ENCODE measurements at regions not wholly inside any gene's neighbourhood (a gene's known extent, or its start where the extent isn't known, plus 50 kb on each side); places are given as distances from the start of the nearest gene placed in this dataset.
"Not testable (repeated sequence)": the region's sequence is repeated elsewhere in the genome, so short reads cannot be mapped to it uniquely, and the experiment has no call there.

DNA sequence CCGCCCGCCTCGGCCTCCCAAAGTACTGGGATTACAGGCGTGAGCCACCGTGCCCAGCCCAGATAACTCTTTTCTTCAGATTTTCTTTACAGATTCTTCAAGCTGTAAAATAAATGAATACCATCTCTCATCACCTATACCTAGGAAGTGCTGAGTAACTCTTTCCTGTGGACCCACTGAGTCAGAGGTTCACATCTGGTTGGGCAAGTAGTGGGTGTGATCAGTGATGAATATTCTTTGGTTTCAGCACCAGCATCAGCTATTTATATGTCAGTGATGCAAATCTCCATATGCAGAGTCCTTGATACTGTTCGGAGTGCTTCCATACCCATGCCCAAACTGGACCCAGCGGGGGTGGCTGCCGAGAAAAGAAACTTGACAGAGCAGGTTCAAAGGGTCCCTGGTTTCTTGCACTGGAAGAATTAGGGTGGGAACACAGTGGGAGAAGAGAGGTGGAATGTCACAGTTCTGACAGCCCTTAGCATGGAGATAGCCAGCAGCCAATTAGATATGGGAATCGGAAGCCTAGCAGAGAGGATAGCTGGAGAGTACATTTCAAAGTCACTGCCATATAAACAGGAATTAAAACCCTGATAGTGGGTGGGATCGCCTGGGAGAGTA, 64.9 kb upstream of the DDR1 start:
- H3K4me1 ChIP-seq (ENCODE audit: control insufficient read depth, insufficient read depth, low read length): 0 out of 2 replicates have a peak, but pooled peaks cover 8% of the 10 kb centered on the region
- no peaks in the 10 kb centered on the region for H3K36me3 ChIP-seq (ENCODE audit: control insufficient read depth, insufficient read depth, low read length)
- H3K9me3 ChIP-seq (ENCODE audit: control insufficient read depth, insufficient read depth, low read length): no peaks in the 10 kb centered on the region; the same call in 1 of the 2 replicates
- no peak overlapping the region for H3K27ac ChIP-seq (ENCODE audit: low read depth, low read length)
- H3K27me3 ChIP-seq (ENCODE audit: control insufficient read depth, insufficient read depth, low read length): no peaks in the 10 kb centered on the region
- no peak overlapping the region for H3K4me3 ChIP-seq (ENCODE audit: low read depth, low read length)
- no peak overlapping the region for H3K9ac ChIP-seq (ENCODE audit: low read depth, low read length)

DNA sequence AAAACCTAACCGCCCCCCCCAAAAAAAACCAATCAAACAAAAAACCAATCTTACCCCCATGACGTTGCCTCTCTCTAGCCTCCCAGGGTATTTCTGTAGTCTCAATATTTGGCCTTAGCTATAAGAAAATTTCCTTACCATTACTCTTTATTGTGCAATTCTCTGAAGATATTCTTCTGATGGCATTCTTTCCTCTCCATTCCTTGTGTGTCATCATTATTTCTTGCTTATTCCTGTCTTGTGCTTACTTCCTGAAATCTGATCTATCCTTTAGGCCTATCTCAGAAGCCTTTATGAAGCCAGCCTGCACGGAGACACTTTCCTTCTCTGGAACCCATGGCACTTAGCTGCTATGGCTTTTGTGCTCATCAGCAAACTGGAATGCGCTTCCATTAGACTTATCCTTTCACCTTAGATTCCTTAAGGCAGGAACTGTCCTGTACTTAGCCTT, 65.9 kb upstream of the DDR1 start:
- Histone ChIP-seq H3K4me3 (ENCODE audit: low read depth, low read length) (no peak overlapping the region), H3K36me3 (ENCODE audit: control insufficient read depth, insufficient read depth, low read length) (no peaks in the 10 kb centered on the region), H3K27ac (ENCODE audit: low read depth, low read length) (no peak overlapping the region), H3K4me1 (ENCODE audit: control insufficient read depth, insufficient read depth, low read length) (0 out of 2 replicates have a peak, but pooled peaks cover 8% of the 10 kb centered on the region), H3K9me3 (ENCODE audit: control insufficient read depth, insufficient read depth, low read length) (no peaks in the 10 kb centered on the region; the same call in 1 of the 2 replicates), H3K9ac (ENCODE audit: low read depth, low read length) (no peak overlapping the region), H3K27me3 (ENCODE audit: control insufficient read depth, insufficient read depth, low read length) (no peaks in the 10 kb centered on the region)

DNA sequence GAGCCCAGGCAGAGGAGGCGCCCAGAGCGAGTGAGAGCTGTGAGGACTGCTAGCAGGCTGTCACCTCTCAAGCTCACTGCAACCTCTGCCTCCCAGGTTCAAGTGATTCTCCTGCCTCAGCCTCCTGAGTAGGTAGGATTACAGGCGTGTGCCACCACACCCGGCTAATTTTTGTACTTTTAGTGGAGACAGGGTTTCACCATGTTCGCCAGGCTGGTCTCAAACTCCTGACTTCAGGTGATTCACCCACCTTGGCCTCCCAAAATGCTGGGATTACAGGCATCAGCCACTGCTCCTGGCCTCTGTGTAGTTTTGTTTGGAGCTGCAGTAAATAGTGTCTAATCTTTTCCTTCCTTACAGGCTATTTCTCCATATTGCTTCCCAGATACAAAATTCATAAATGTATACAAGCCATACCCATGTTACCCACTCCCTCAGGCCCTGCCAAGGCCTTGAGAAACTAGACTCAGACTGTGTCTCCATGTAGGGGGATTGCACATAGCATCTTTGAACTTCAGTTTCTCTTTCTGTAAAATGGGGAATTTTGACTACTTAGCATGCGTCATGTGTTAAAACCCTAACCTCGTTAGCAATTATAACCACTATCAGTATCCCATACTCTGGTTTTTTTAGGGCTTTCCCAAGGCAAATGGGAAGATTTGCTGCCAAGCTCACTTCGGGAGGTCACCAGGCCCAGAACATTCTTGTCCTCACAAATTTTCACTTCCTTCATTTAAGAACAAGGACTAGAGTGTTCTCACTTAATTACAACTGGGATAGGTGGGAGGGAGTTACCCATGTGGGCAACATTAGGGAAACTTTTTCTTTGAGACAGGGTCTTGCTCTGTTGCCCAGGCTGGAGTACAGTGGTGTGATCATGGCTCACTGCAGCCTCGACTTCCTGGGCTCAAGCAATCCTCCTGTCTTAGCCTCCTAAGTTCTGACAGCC, 67.3 kb upstream of the DDR1 start:
- no peaks in the 10 kb centered on the region for H3K27me3 ChIP-seq (ENCODE audit: control insufficient read depth, insufficient read depth, low read length)
- H3K9ac ChIP-seq (ENCODE audit: low read depth, low read length): no peak overlapping the region
- no peak overlapping the region for H3K4me3 ChIP-seq (ENCODE audit: low read depth, low read length)
- no peaks in the 10 kb centered on the region; the same call in 1 of the 2 replicates for H3K9me3 ChIP-seq (ENCODE audit: control insufficient read depth, insufficient read depth, low read length)
- no peak overlapping the region for H3K27ac ChIP-seq (ENCODE audit: low read depth, low read length)
- no peaks in the 10 kb centered on the region for H3K36me3 ChIP-seq (ENCODE audit: control insufficient read depth, insufficient read depth, low read length)
- 0 out of 2 replicates have a peak, but pooled peaks cover 3% of the 10 kb centered on the region for H3K4me1 ChIP-seq (ENCODE audit: control insufficient read depth, insufficient read depth, low read length)

DNA sequence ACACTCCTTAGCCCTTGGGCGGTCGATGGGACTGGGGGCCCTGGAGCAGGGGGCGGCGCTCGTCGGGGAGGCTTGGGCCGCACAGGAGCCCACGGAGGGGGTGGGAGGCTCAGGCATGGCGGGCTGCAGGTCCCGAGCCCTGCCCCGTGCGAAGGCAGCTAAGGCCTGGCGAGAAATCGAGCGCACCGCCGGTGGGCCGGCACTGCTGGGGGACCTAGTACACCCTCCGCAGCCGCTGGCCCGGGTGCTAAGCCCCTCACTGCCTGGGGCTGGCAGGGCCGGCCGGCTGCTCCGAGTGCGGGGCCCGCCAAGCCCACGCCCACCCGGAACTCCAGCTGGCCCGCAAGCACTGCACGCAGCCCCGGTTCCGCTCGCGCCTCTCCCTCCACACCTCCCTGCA, 68.0 kb upstream of the DDR1 start:
- H3K9ac ChIP-seq (ENCODE audit: low read depth, low read length); H3K27ac ChIP-seq (ENCODE audit: low read depth, low read length); H3K27me3 ChIP-seq (ENCODE audit: control insufficient read depth, insufficient read depth, low read length); H3K36me3 ChIP-seq (ENCODE audit: control insufficient read depth, insufficient read depth, low read length); H3K4me3 ChIP-seq (ENCODE audit: low read depth, low read length); H3K4me1 ChIP-seq (ENCODE audit: control insufficient read depth, insufficient read depth, low read length); H3K9me3 ChIP-seq (ENCODE audit: control insufficient read depth, insufficient read depth, low read length): not testable (repeated sequence)

DNA sequence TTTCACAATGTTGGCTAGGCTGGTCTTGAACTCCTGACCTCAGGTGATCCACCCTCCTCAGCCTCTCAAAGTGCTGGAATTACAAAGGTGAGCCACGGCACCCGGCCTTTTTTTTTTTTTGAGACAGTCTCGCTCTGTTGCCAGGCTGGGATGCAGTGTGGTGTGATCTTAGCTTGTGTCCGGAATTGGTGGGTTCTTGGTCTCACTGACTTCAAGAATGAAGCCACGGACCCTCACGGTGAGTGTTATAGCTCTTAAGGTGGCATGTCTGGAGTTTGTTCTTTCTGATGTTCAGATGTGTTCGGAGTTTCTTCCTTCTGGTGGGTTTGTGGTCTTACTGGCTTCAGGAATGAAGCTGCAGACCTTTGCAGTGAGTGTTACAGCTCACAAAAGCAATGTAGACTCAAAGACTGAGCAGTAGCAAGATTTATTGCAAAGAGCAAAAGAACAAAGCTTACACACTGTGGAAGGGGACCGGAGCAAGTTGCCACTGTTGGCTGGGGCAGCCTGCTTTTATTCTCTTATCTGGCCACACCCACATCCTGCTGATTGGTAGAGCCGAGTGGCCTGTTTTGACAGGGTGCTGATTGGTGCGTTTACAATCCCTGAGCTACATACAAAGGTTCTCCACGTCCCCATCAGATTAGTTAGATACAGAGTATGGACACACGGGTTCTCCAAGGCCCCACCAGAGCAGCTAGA, 69.1 kb upstream of the DDR1 start:
- not testable (repeated sequence) for H3K9me3 ChIP-seq (ENCODE audit: control insufficient read depth, insufficient read depth, low read length); H3K36me3 ChIP-seq (ENCODE audit: control insufficient read depth, insufficient read depth, low read length); H3K4me1 ChIP-seq (ENCODE audit: control insufficient read depth, insufficient read depth, low read length); H3K27me3 ChIP-seq (ENCODE audit: control insufficient read depth, insufficient read depth, low read length); H3K27ac ChIP-seq (ENCODE audit: low read depth, low read length); H3K4me3 ChIP-seq (ENCODE audit: low read depth, low read length); H3K9ac ChIP-seq (ENCODE audit: low read depth, low read length)

DNA sequence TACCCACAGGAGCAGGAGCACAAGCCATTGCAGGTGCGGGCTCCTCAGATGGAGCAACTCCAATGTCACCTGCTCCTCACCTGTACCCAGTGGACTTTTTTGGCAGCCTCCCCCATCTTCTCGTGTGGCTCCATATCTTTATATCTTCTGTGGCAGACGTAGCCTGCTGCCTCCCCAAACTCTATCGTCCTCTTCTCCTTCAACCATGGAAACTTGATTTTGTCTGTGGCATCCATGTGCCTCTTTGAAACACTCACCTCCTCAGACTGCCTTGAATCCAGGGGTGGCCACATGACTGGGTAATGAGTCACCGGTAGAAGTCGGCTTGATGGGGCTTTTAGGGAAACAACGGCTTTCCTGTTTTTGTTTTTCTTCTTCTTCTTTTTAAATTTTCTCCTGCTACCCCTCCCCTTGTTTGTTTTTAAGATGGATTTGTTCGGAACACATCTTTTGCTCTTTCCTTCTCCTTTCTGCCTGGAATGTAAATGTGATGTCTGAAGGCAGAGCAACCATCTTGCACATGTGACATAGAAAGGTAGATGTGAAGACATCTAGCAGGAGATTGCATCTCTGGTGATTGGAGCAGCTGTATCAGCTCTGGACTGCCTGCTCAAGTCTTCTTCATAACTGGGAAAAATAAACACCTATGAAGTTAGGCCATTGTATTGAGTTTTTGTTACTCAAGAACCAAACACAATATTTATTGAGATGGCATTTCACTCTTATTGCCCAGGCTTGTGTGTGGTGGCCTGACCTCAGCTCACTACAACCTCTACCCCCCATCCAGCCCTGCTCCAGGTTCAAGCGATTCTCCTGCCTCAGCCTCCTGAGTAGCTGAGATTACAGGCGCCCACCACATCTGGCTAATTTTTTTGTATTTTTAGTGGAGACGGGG, 69.9 kb upstream of the DDR1 start:
- Histone ChIP-seq H3K9me3 (ENCODE audit: control insufficient read depth, insufficient read depth, low read length) (no peaks in the 10 kb centered on the region; the same call in 1 of the 2 replicates), H3K36me3 (ENCODE audit: control insufficient read depth, insufficient read depth, low read length) (no peaks in the 10 kb centered on the region), H3K4me1 (ENCODE audit: control insufficient read depth, insufficient read depth, low read length) (peaks cover 15% of the 10 kb centered on the region), H3K9ac (ENCODE audit: low read depth, low read length) (no peak overlapping the region), H3K27ac (ENCODE audit: low read depth, low read length) (peak overlapping the region; percentile 5), H3K27me3 (ENCODE audit: control insufficient read depth, insufficient read depth, low read length) (no peaks in the 10 kb centered on the region), H3K4me3 (ENCODE audit: low read depth, low read length) (no peak overlapping the region)

DNA sequence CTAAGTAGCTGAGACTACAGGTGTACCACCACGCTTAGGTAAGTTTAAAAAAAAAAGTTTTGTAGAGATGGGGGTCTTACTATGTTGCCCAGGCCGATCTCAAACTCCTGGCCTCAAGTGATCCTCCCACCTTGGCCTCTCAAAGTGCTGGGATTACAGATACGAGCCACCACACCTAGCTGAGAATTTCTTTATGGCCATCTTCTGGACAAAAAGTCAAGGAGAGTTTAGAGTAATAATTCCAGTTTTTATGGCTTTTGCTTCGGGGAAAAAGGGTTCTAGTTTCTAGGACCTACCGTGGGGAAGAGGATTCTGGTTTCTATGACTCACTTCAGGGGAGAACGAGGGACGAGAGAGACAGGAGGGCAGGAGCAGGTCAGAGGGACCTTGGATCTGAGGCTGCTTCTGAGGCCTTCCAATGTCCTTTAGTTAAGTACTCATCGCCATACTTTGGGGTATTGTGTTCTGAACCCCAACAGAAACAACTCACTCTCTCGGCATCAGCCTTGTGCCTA, 69.3 kb upstream of the IER3 start:
- H3K27me3 ChIP-seq (ENCODE audit: control insufficient read depth, insufficient read depth, low read length): no peaks in the 10 kb centered on the region
- no peak overlapping the region for H3K27ac ChIP-seq (ENCODE audit: low read depth, low read length)
- H3K9me3 ChIP-seq (ENCODE audit: control insufficient read depth, insufficient read depth, low read length): no peaks in the 10 kb centered on the region; the same call in 1 of the 2 replicates
- H3K9ac ChIP-seq (ENCODE audit: low read depth, low read length): no peak overlapping the region
- H3K4me1 ChIP-seq (ENCODE audit: control insufficient read depth, insufficient read depth, low read length): peaks cover 16% of the 10 kb centered on the region
- H3K4me3 ChIP-seq (ENCODE audit: low read depth, low read length): no peak overlapping the region
- no peaks in the 10 kb centered on the region for H3K36me3 ChIP-seq (ENCODE audit: control insufficient read depth, insufficient read depth, low read length)

GRCh38 chr6:30810813-30811339, 66.5 kb upstream of the IER3 start:
- H3K27me3 ChIP-seq (ENCODE audit: control insufficient read depth, insufficient read depth, low read length): no peaks in the 10 kb centered on the region
- H3K9me3 ChIP-seq (ENCODE audit: control insufficient read depth, insufficient read depth, low read length): no peaks in the 10 kb centered on the region; the same call in 1 of the 2 replicates
- H3K4me3 ChIP-seq (ENCODE audit: low read depth, low read length): no peak overlapping the region
- no peak overlapping the region for H3K9ac ChIP-seq (ENCODE audit: low read depth, low read length)
- peaks cover 16% of the 10 kb centered on the region for H3K4me1 ChIP-seq (ENCODE audit: control insufficient read depth, insufficient read depth, low read length)
- no peak overlapping the region for H3K27ac ChIP-seq (ENCODE audit: low read depth, low read length)
- H3K36me3 ChIP-seq (ENCODE audit: control insufficient read depth, insufficient read depth, low read length): no peaks in the 10 kb centered on the region

- H3K36me3 ChIP-seq (ENCODE audit: control insufficient read depth, insufficient read depth, low read length); H3K9ac ChIP-seq (ENCODE audit: low read depth, low read length); H3K9me3 ChIP-seq (ENCODE audit: control insufficient read depth, insufficient read depth, low read length); H3K27me3 ChIP-seq (ENCODE audit: control insufficient read depth, insufficient read depth, low read length); H3K27ac ChIP-seq (ENCODE audit: low read depth, low read length); H3K4me3 ChIP-seq (ENCODE audit: low read depth, low read length): not testable (repeated sequence)
- H3K4me1 ChIP-seq (ENCODE audit: control insufficient read depth, insufficient read depth, low read length): peaks cover 16% of the 10 kb centered on the region
Measured at GRCh38 chr6:30807566-30807965, 63.2 kb upstream of the IER3 start.
